HFFc6 (cell line): ENCODE measurements at regions not wholly inside any gene's neighbourhood (a gene's known extent, or its start where the extent isn't known, plus 50 kb on each side); places are given as distances from the start of the nearest gene placed in this dataset.
"Not testable (repeated sequence)": the region's sequence is repeated elsewhere in the genome, so short reads cannot be mapped to it uniquely, and the experiment has no call there.

ENCODE experiments used
- DNase-seq: peaks from one replicate; pipeline ENCODE4 v3.0.0-alpha.2; 2018
- H3K27ac Mint-ChIP-seq: 2 replicates; pipeline ENCODE4 v1.8.0; 2020; ENCODE audit warnings: mild to moderate bottlenecking, mixed read lengths
- H3K27me3 Mint-ChIP-seq: 2 replicates; pipeline ENCODE4 v1.8.0; 2021; ENCODE audit warnings: mild to moderate bottlenecking, moderate library complexity, mixed read lengths; ENCODE audit not compliant: insufficient read depth
- H3K36me3 Mint-ChIP-seq: 2 replicates; pipeline ENCODE4 v1.8.0; 2021; ENCODE audit warnings: low read depth, mixed read lengths
- H3K4me1 Mint-ChIP-seq: 2 replicates; pipeline ENCODE4 v1.8.0; 2020; ENCODE audit warnings: low read depth, mixed read lengths
- H3K4me3 Mint-ChIP-seq: 2 replicates; pipeline ENCODE4 v1.8.0; 2020; ENCODE audit warnings: mild to moderate bottlenecking, moderate library complexity, mixed read lengths
- H3K9me3 Mint-ChIP-seq: 2 replicates; pipeline ENCODE4 v1.8.0; 2020; ENCODE audit warnings: mild to moderate bottlenecking, mixed read lengths
- CTCF ChIP-seq: fragments of 200-600 bp; sonication (generic); IDR thresholded peaks from 2 replicates; pipeline ENCODE4 v1.5.0; 2021; ENCODE audit warnings: antibody characterized with exemption, mild to moderate bottlenecking

- TF ChIP-seq CTCF = no peak
- peaks cover 69% of the 10 kb centered on the region for H3K9me3 Mint-ChIP-seq
Observed at GRCh38 chr13:112172017-112172416, 105.1 kb downstream of the SOX1 start.

GRCh38 chr13:112172641-112173251 lies 105.8 kb downstream of the SOX1 start:
- Mint-ChIP-seq H3K4me3 (no peak overlapping the region), H3K27me3 (peaks cover 4% of the 10 kb centered on the region), H3K36me3 (peaks cover 9% of the 10 kb centered on the region), H3K4me1 (no peaks in the 10 kb centered on the region), H3K27ac (no peak overlapping the region), H3K9me3 (peaks cover 71% of the 10 kb centered on the region)
- no peak for TF ChIP-seq CTCF
- no peak for DNase-seq

More at GRCh38 chr13:112172017-112172416, 105.1 kb downstream of the SOX1 start:
- H3K27me3 Mint-ChIP-seq = peaks cover 2% of the 10 kb centered on the region
- no peaks in the 10 kb centered on the region for H3K4me1 Mint-ChIP-seq
- DNase-seq = no peak
- peaks cover 9% of the 10 kb centered on the region for H3K36me3 Mint-ChIP-seq
- no peak overlapping the region for H3K4me3 Mint-ChIP-seq
- no peak overlapping the region for H3K27ac Mint-ChIP-seq

DNA sequence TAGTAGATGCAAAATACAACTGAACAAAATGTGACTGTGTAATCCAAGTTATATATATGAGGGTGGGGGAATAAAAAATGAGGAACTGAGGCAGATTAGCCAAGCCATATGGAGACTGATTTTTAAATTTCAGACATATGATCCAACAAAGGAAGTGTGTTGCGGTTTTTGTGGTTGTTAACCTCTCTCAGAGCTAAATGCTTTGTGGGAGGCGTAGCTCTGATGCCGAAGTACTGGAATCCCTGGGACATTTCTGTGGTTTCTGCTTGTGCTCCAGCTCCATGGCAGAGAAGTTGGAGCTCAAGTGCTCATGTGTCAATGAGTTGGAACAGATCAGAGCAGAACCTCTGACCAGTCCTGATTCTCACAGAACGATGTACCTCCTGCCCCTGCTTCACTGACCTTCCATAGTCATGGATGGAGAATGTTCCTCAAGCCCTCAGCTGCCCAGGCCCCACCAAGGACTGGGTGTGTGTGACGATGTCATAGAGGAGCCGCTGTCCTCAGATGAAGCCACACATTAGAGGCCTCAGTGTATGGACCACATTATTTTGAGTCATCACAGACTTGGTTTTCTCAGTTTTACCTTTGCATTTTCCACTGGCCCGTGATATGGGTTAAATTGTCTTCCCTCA lies 107.6 kb downstream of the SOX1 start:
- no peak overlapping the region for H3K4me3 Mint-ChIP-seq
- no peak for TF ChIP-seq CTCF
- no peak overlapping the region for H3K27ac Mint-ChIP-seq
- peaks cover 70% of the 10 kb centered on the region for H3K9me3 Mint-ChIP-seq
- H3K27me3 Mint-ChIP-seq = peaks cover 4% of the 10 kb centered on the region; the same call in 1 of the 2 replicates
- peaks cover 6% of the 10 kb centered on the region for H3K36me3 Mint-ChIP-seq
- DNase-seq = no peak
- no peaks in the 10 kb centered on the region for H3K4me1 Mint-ChIP-seq

- peaks cover 75% of the 10 kb centered on the region for H3K9me3 Mint-ChIP-seq
Observed at GRCh38 chr13:112175162-112176075, 108.5 kb downstream of the SOX1 start.

GRCh38 chr13:112176141-112177119 lies 109.5 kb downstream of the SOX1 start:
- not testable (repeated sequence) for H3K4me3 Mint-ChIP-seq, H3K27ac Mint-ChIP-seq, H3K36me3 Mint-ChIP-seq, H3K27me3 Mint-ChIP-seq, DNase-seq, H3K4me1 Mint-ChIP-seq
- peaks cover 83% of the 10 kb centered on the region for H3K9me3 Mint-ChIP-seq

More at GRCh38 chr13:112175162-112176075, 108.5 kb downstream of the SOX1 start:
- Mint-ChIP-seq H3K27ac (no peak overlapping the region), H3K36me3 (peaks cover 4% of the 10 kb centered on the region), H3K4me3 (no peak overlapping the region), H3K27me3 (peaks cover 6% of the 10 kb centered on the region), H3K4me1 (no peaks in the 10 kb centered on the region)
- no peak for DNase-seq
- TF ChIP-seq CTCF = no peak
